T47D (cell line): ENCODE measurements at regions not wholly inside any gene's neighbourhood (a gene's known extent, or its start where the extent isn't known, plus 50 kb on each side); places are given as distances from the start of the nearest gene placed in this dataset.
"Not testable (repeated sequence)": the region's sequence is repeated elsewhere in the genome, so short reads cannot be mapped to it uniquely, and the experiment has no call there.

Experiments used
- DNase-seq, 2 experiments: peaks; one replicate each; pipeline versions ENCODE4 v3.0.0 to v3.0.0-alpha.2; 2011 to 2012; ENCODE audit warnings: low read depth in 1 of 2, low spot score in 1 of 2
- JUND ChIP-seq: IDR thresholded peaks from 2 replicates; pipeline ENCODE4 v1.6.1; 2012; ENCODE audit warnings: low read depth
- in situ Hi-C: cut with HindIII; loops from 2 replicates; pipeline ENCODE4 v1.10.0; 2016; ENCODE audit warnings: low sequenced_read_pairs, low pct_unique_long_range_greater_than_20kb

GRCh38 chr1:101130673-101131072 lies 105.1 kb upstream of the DPH5 start:
- no peak for TF ChIP-seq JUND
- DNase-seq = no peak
- in situ Hi-C loops = no loop called here

- in situ Hi-C loops = no loop called here
- DNase-seq = no peak
- TF ChIP-seq JUND = no peak
Observed at GRCh38 chr1:101128846-101129245, 103.3 kb upstream of the DPH5 start.

GRCh38 chr1:101128211-101128727 lies 102.7 kb upstream of the DPH5 start:
- DNase-seq = no peak
- in situ Hi-C loops = no loop called here
- no peak for TF ChIP-seq JUND

GRCh38 chr1:101124405-101124804 lies 98.8 kb upstream of the DPH5 start:
- no peak for TF ChIP-seq JUND
- in situ Hi-C loops = no loop called here
- DNase-seq = peak; percentile 9 to 36

- in situ Hi-C loops, DNase-seq: not testable (repeated sequence)
Observed at GRCh38 chr1:101123904-101124303, 98.3 kb upstream of the DPH5 start.

GRCh38 chr1:101122452-101123166 lies 97.0 kb upstream of the DPH5 start:
- TF ChIP-seq JUND = no peak
- DNase-seq = no peak
- in situ Hi-C loops = no loop called here

GRCh38 chr1:101121975-101122374 lies 96.4 kb upstream of the DPH5 start:
- in situ Hi-C loops = no loop called here
- DNase-seq = no peak
- TF ChIP-seq JUND = no peak

- in situ Hi-C loops = no loop called here
- no peak for DNase-seq
- TF ChIP-seq JUND = no peak
Observed at GRCh38 chr1:101121504-101121903, 95.9 kb upstream of the DPH5 start.

- no peak for DNase-seq
- TF ChIP-seq JUND = no peak
- in situ Hi-C loops = no loop called here
Observed at GRCh38 chr1:101120868-101121267, 95.3 kb upstream of the DPH5 start.

GRCh38 chr1:101119289-101119688 lies 93.7 kb upstream of the DPH5 start:
- in situ Hi-C loops = no loop called here
- TF ChIP-seq JUND = no peak
- DNase-seq = no peak

- no peak for TF ChIP-seq JUND
- in situ Hi-C loops = no loop called here
- DNase-seq = no peak
Observed at GRCh38 chr1:101116006-101116405, 90.4 kb upstream of the DPH5 start.

- no peak for TF ChIP-seq JUND
- no peak for DNase-seq
- in situ Hi-C loops = no loop called here
Observed at GRCh38 chr1:101115112-101115511, 89.5 kb upstream of the DPH5 start.

GRCh38 chr1:101114128-101114527 lies 88.5 kb upstream of the DPH5 start:
- in situ Hi-C loops, DNase-seq: not testable (repeated sequence)

- no peak for DNase-seq
- in situ Hi-C loops = no loop called here
- no peak for TF ChIP-seq JUND
Observed at GRCh38 chr1:101112051-101112780, 86.6 kb upstream of the DPH5 start.
